Vagina (tissue), 2 donors: ENCODE measurements at regions not wholly inside any gene's neighbourhood (a gene's known extent, or its start where the extent isn't known, plus 50 kb on each side); places are given as distances from the start of the nearest gene placed in this dataset.

Experiments used
- POLR2A ChIP-seq, 2 donors: fragments of 450-650 bp; IDR thresholded peaks; one replicate each; pipeline ENCODE4 v1.6.1; 2017; ENCODE audit warnings: antibody characterized with exemption in 2 of 2, mild to moderate bottlenecking in 2 of 2, moderate library complexity in 2 of 2
- POLR2AphosphoS5 ChIP-seq, 2 donors: sonication (generic); formaldehyde crosslinking; IDR thresholded peaks; one replicate each; pipeline ENCODE4 v1.9.0; 2017; ENCODE audit warnings: antibody characterized with exemption in 2 of 2, mild to moderate bottlenecking in 2 of 2, low read depth in 1 of 2; ENCODE audit not compliant: insufficient read depth in 1 of 2
- TF ChIP-seq, protein P1 (sequence below), 3 experiments: fragments of 450-650 bp in 2 of 3; fragments of 200-600 bp in 1 of 3; sonication (generic) in 1 of 3; IDR thresholded peaks; one replicate each; pipeline ENCODE4 v1.5.1; 2017 to 2019; ENCODE audit warnings: antibody characterized with exemption in 3 of 3, mild to moderate bottlenecking in 2 of 3, moderate library complexity in 2 of 3

DNA sequence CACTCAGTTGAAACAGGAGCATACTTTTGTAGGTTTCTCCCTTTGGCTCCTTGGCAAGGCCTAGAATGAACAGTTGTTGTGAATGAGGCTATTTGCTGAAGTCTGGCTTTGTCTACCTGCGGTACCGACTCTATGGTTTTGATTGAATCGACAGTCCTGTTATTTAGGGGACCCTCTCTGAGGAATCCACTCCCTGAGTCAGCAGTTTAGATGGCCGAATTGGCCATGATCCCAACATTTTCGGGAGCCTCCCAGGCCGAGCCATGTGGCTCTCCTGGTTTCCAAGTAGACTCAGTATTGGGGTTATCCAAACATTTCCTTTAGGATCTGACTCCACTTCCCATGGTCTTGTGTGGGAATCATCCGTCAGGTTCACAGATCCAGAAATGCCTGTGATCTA lies 394.8 kb upstream of the MAF start:
- TF ChIP-seq, protein P1, sequence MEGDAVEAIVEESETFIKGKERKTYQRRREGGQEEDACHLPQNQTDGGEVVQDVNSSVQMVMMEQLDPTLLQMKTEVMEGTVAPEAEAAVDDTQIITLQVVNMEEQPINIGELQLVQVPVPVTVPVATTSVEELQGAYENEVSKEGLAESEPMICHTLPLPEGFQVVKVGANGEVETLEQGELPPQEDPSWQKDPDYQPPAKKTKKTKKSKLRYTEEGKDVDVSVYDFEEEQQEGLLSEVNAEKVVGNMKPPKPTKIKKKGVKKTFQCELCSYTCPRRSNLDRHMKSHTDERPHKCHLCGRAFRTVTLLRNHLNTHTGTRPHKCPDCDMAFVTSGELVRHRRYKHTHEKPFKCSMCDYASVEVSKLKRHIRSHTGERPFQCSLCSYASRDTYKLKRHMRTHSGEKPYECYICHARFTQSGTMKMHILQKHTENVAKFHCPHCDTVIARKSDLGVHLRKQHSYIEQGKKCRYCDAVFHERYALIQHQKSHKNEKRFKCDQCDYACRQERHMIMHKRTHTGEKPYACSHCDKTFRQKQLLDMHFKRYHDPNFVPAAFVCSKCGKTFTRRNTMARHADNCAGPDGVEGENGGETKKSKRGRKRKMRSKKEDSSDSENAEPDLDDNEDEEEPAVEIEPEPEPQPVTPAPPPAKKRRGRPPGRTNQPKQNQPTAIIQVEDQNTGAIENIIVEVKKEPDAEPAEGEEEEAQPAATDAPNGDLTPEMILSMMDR (IDR thresholded peaks at IDR 0.05) = no peak
- TF ChIP-seq POLR2AphosphoS5 (IDR thresholded peaks at IDR 0.05; ENCODE audit: insufficient read depth in 1 of 2, low read depth in 1 of 2) (no peak), POLR2A (IDR thresholded peaks at IDR 0.05) (no peak)
